ENCODE measurements at regions not wholly inside any gene's neighbourhood (a gene's known extent, or its start where the extent isn't known, plus 50 kb on each side); places are given as distances from the start of the nearest gene placed in this dataset.
A peak's percentile ranks its signal among the peaks of the same experiment; 100 is the strongest.

DNA sequence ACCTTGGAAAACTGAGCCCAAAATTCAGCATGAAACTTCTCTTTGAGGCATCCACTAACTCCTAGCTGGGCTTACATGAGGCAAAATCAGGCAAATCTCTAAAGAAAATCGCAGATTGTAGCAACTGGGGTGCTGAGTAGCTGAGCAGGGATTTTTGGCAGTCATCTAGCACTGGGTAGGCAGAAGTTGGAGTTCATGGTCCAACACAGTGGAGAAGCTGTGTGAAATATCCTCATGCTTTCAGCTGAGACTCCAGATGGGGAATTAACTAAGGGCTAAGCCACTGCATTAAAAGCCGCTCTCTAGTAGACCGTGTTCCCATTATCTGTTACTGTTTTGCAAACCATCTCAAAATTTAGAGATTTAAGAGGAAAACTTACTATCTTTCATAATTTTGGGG, 240.1 kb upstream of the PHYHIPL start:
- Mint-ChIP-seq H3K27me3 (ENCODE audit: insufficient read depth, low read depth, poor library complexity) (peaks cover 6% of the 10 kb centered on the region), H3K9me3 (no peaks in the 10 kb centered on the region), H3K4me3 (no peak overlapping the region), H3K27ac (no peak overlapping the region), H3K36me3 (ENCODE audit: low read depth) (no peaks in the 10 kb centered on the region), H3K4me1 (peaks cover 1% of the 10 kb centered on the region; the same call in 1 of the 3 replicates)
- Histone ChIP-seq H3K4me3 (no peak overlapping the region), H3K79me2 (replicated peaks; ENCODE audit: insufficient read depth) (no peaks in the 10 kb centered on the region), H3F3A (replicated peaks; ENCODE audit: low read depth) (no peaks in the 10 kb centered on the region), H3K4me1 (ENCODE audit: insufficient read depth) (no peaks in the 10 kb centered on the region), H2AFZ (no peak overlapping the region; the same call in 1 of the 2 replicates), H3K9me2 (ENCODE audit: insufficient read depth) (peaks cover 13% of the 10 kb centered on the region; the same call in 1 of the 2 replicates), H3K27me3 (ENCODE audit: insufficient read depth) (no peaks in the 10 kb centered on the region), H3K36me3 (ENCODE audit: insufficient read depth) (no peaks in the 10 kb centered on the region), H3K4me2 (no peak overlapping the region), H4K20me1 (replicated peaks; ENCODE audit: insufficient read depth) (no peaks in the 10 kb centered on the region), H3K27ac (ENCODE audit: low read depth) (no peak overlapping the region)
- no peak for ATAC-seq
- no peak for DNase-seq (ENCODE audit: low spot score)
- no peak for TF ChIP-seq STAT1 (IDR thresholded peaks at IDR 0.05; ENCODE audit: unreplicated experiment)

- DNase-seq (ENCODE audit: low spot score) (no peak), ATAC-seq (no peak)
- no peaks in the 10 kb centered on the region for H3K36me3 ChIP-seq (ENCODE audit: insufficient read depth)
- H3K4me1 Mint-ChIP-seq: no peaks in the 10 kb centered on the region
- H2AFZ ChIP-seq: peak overlapping the region; percentile 72; the same call in 1 of the 2 replicates
- no peaks in the 10 kb centered on the region for H4K20me1 ChIP-seq (replicated peaks; ENCODE audit: insufficient read depth)
- H3K9me2 ChIP-seq (ENCODE audit: insufficient read depth): peaks cover 13% of the 10 kb centered on the region; the same call in 1 of the 2 replicates
- no peak overlapping the region for H3K4me3 Mint-ChIP-seq
- H3K27ac ChIP-seq (ENCODE audit: low read depth): no peak overlapping the region
- H3K9me3 Mint-ChIP-seq: no peaks in the 10 kb centered on the region
- H3F3A ChIP-seq (replicated peaks; ENCODE audit: low read depth): no peaks in the 10 kb centered on the region
- no peak overlapping the region for H3K27ac Mint-ChIP-seq
- H3K27me3 Mint-ChIP-seq (ENCODE audit: insufficient read depth, low read depth, poor library complexity): peaks cover 6% of the 10 kb centered on the region
- H3K4me2 ChIP-seq: no peak overlapping the region
- no peaks in the 10 kb centered on the region for H3K36me3 Mint-ChIP-seq (ENCODE audit: low read depth)
- H3K79me2 ChIP-seq (replicated peaks; ENCODE audit: insufficient read depth): no peaks in the 10 kb centered on the region
- no peaks in the 10 kb centered on the region for H3K4me1 ChIP-seq (ENCODE audit: insufficient read depth)
- no peaks in the 10 kb centered on the region for H3K27me3 ChIP-seq (ENCODE audit: insufficient read depth)
- H3K4me3 ChIP-seq: no peak overlapping the region
- TF ChIP-seq STAT1 (IDR thresholded peaks at IDR 0.05; ENCODE audit: unreplicated experiment) (no peak), REST (IDR thresholded peaks at IDR 0.05; ENCODE audit: unreplicated experiment) (no peak), EZH2 (IDR thresholded peaks at IDR 0.05; ENCODE audit: low read depth, unreplicated experiment) (no peak), POLR2AphosphoS5 (IDR thresholded peaks at IDR 0.05; ENCODE audit: low read depth) (no peak), ZNF114 (CRISPR knock-in tag; IDR thresholded peaks at IDR 0.05) (no peak), ZNF331 (CRISPR knock-in tag; IDR thresholded peaks at IDR 0.05; ENCODE audit: low read depth) (no peak), NANOG (IDR thresholded peaks at IDR 0.05; ENCODE audit: borderline replicate concordance) (no peak), CTCF (conservative IDR thresholded peaks at IDR 0.05; ENCODE audit: low read depth in 2 of 2) (no peak), CREB1 (CRISPR knock-in tag; IDR thresholded peaks at IDR 0.05; ENCODE audit: low read depth) (no peak), EZH2phosphoT487 (IDR thresholded peaks at IDR 0.05; ENCODE audit: unreplicated experiment) (no peak), ZNF462 (CRISPR knock-in tag; IDR thresholded peaks at IDR 0.05) (no peak)
Observed at GRCh38 chr10:58937423-58937822, 239.0 kb upstream of the PHYHIPL start.

Data from GM23338 (cell line).